ENCODE measurements at regions not wholly inside any gene's neighbourhood (a gene's known extent, or its start where the extent isn't known, plus 50 kb on each side); places are given as distances from the start of the nearest gene placed in this dataset.
"Not testable (repeated sequence)": the region's sequence is repeated elsewhere in the genome, so short reads cannot be mapped to it uniquely, and the experiment has no call there.

DNA sequence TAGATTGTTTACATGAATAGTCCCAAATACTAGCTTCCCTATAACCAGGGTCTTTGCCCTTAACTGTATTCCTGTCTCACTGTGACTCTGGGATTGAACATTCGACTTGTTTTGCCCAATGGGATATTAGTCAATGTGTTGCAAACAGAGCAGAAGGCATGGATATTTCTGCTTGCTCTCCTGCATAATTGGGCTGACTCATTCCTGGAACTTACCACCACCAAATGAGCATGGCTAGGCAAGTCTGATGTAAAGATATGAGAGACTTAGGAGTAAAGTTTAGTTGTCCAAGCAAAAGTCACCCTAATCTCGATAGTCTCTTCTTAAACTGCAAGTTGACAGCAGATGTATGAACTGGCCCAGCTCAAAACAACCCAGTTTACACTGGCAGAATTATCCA, 273.5 kb upstream of the CCNG1 start:
- WGBS, result 68% methylated on average over 2 of the region's 2 CpGs
- H3K27ac ChIP-seq, result no peak overlapping the region
- H3K27me3 ChIP-seq, result no peaks in the 10 kb centered on the region
- DNase-seq (ENCODE audit: low spot score in 2 of 2), result no peak
- no peak for TF ChIP-seq EP300 (IDR thresholded peaks at IDR 0.05)
- no peak for TF ChIP-seq POLR2A (IDR thresholded peaks at IDR 0.05)
- TF ChIP-seq, protein P1, sequence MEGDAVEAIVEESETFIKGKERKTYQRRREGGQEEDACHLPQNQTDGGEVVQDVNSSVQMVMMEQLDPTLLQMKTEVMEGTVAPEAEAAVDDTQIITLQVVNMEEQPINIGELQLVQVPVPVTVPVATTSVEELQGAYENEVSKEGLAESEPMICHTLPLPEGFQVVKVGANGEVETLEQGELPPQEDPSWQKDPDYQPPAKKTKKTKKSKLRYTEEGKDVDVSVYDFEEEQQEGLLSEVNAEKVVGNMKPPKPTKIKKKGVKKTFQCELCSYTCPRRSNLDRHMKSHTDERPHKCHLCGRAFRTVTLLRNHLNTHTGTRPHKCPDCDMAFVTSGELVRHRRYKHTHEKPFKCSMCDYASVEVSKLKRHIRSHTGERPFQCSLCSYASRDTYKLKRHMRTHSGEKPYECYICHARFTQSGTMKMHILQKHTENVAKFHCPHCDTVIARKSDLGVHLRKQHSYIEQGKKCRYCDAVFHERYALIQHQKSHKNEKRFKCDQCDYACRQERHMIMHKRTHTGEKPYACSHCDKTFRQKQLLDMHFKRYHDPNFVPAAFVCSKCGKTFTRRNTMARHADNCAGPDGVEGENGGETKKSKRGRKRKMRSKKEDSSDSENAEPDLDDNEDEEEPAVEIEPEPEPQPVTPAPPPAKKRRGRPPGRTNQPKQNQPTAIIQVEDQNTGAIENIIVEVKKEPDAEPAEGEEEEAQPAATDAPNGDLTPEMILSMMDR (IDR thresholded peaks at IDR 0.05), result no peak
- TF ChIP-seq POLR2AphosphoS5 (IDR thresholded peaks at IDR 0.05), result no peak
- no peaks in the 10 kb centered on the region for H3K4me1 ChIP-seq
- no peaks in the 10 kb centered on the region for H3K36me3 ChIP-seq
- H3K4me3 ChIP-seq, result no peak overlapping the region
- peaks cover 4% of the 10 kb centered on the region for H3K9me3 ChIP-seq

DNA sequence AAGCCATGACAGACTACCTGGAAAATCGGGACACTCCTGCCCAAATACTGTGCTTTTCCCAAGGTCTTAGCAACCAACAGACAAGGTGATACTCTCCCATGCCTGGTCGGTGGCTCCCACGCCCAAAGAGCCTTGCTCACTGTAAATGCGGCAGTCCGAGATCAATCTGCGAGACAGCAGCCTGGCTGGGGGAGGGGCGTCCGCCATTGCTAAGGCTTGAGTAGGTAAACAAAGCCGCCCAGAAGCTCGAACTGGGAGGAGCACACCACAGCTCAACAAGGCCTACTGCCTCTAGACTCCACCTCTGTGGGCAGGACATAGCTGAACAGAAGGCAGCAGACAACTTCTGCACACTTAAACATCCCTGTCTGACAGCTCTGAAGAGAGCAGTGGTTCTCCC, 272.1 kb upstream of the CCNG1 start:
- DNase-seq (ENCODE audit: low spot score in 2 of 2), result no peak
- Histone ChIP-seq H3K4me3 (no peak overlapping the region), H3K4me1 (no peaks in the 10 kb centered on the region), H3K27me3 (no peaks in the 10 kb centered on the region), H3K9me3 (peaks cover 4% of the 10 kb centered on the region), H3K27ac (no peak overlapping the region), H3K36me3 (no peaks in the 10 kb centered on the region)
- no peak for TF ChIP-seq EP300 (IDR thresholded peaks at IDR 0.05)
- no peak for TF ChIP-seq POLR2AphosphoS5 (IDR thresholded peaks at IDR 0.05)
- no peak for TF ChIP-seq POLR2A (IDR thresholded peaks at IDR 0.05)
- TF ChIP-seq, protein P1 (IDR thresholded peaks at IDR 0.05), result no peak
- WGBS, result 84% methylated on average over 3 of the region's 10 CpGs

DNA sequence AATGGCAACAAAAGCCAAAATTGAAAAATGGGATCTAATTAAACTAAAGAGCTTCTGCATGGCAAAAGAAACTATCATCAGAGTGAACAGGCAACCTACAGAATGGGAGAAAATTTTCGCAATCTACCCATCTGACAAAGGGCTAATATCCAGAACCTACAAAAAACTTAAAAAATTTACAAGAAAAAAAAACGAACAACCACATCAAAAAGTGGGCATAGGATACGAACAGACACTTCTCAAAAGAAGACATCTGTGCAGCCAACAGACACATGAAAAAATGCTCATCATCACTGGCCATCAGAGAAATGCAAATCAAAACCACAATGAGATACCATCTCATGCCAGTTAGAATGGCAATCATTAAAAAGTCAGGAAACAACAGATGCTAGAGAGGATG, 267.2 kb upstream of the CCNG1 start:
- H3K4me1 ChIP-seq; H3K27me3 ChIP-seq; H3K36me3 ChIP-seq; H3K9me3 ChIP-seq; DNase-seq (ENCODE audit: low spot score in 2 of 2); H3K27ac ChIP-seq; H3K4me3 ChIP-seq: not testable (repeated sequence)
- 85% methylated on average over 3 of the region's 3 CpGs for WGBS

DNA sequence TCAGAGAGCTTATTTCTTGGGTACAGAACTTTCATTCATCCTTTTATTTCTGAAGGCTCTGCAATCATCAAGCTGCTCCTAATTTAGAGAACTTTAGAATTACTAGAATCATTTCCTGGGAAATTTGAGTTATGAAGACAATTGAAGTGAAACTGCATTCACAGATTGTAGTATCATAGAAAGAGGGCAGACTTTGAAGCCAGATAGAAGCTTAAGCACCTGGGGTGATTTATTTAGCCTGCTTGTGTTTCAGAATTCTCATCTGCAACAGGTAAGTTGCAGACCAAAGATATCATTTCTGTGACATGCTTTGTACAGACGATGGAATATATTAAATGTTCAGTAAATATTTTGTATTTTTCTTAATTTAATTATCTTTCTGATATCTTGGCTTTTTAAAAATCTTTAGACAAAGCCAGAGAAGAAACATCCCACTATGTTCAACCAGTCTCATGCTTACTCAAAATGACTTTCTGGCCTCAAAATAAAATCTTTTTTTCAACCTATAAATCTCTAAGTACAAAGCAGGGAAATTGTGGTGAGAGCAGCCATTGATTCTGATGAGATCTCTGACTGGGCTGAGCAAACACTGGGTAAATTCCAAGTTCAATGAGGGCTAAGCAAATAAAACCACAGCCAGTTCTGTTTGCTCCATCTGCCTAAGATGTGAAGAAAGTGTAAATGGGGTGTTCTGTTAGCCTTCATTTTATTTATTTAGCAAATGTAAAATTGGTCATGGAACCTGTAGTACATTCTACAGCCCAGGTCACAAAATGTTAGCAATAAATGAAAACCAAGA, 264.7 kb upstream of the CCNG1 start:
- no peak for TF ChIP-seq EP300 (IDR thresholded peaks at IDR 0.05)
- Histone ChIP-seq H3K9me3 (no peaks in the 10 kb centered on the region), H3K27ac (no peak overlapping the region), H3K36me3 (no peaks in the 10 kb centered on the region), H3K4me1 (no peaks in the 10 kb centered on the region), H3K27me3 (no peaks in the 10 kb centered on the region), H3K4me3 (no peak overlapping the region)
- DNase-seq (ENCODE audit: low spot score in 2 of 2), result no peak
- 72% methylated on average over 1 of the region's 1 CpG for WGBS

DNA sequence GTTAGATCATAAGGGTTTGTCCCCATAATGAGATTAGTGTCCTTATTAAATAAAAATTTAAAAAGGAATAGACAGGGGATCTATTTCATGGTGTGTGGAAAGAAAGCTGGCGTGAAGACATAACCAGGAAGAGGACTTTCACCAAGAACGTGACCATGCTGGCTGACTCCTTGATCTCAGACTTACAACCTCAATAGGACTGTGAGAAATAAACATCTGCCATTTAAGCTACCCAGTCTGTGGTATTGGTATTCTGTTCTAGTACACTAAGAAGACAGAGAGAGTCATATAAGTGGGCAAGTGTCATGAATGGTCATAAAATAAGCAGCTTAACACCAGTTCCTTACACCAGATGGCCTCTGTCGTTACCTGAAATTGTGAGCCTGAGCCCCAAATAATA, 259.4 kb upstream of the CCNG1 start:
- no peak for DNase-seq (ENCODE audit: low spot score in 2 of 2)
- Histone ChIP-seq H3K27ac (no peak overlapping the region), H3K9me3 (no peaks in the 10 kb centered on the region), H3K36me3 (no peaks in the 10 kb centered on the region), H3K27me3 (no peaks in the 10 kb centered on the region), H3K4me1 (no peaks in the 10 kb centered on the region), H3K4me3 (no peak overlapping the region)
- TF ChIP-seq POLR2AphosphoS5 (IDR thresholded peaks at IDR 0.05) (no peak), POLR2A (IDR thresholded peaks at IDR 0.05) (no peak), EP300 (IDR thresholded peaks at IDR 0.05) (no peak)
- TF ChIP-seq, protein P1 (IDR thresholded peaks at IDR 0.05), result no peak
- WGBS, result 63% methylated on average over 3 of the region's 3 CpGs

DNA sequence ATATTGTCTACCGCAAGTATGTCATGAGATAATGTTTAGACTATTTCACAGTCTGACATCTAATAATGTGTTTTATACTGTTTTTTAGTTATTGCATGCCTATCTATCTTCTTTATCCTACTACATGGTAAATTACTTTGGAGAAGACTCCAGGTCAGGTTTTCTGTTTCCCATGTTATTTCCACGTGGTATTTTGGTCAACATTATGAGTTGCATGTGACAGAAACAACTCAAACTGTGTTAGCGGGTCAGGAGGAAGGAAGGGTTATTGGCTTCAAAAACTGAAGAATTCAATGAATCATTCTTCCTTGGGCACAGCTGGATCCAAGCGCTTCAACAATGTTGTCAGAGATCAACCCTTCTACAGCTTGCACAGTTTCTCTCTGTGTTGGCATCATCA, 252.1 kb upstream of the CCNG1 start:
- H3K4me3 ChIP-seq, result no peak overlapping the region
- H3K27me3 ChIP-seq, result no peaks in the 10 kb centered on the region
- 86% methylated on average over 4 of the region's 4 CpGs for WGBS
- no peaks in the 10 kb centered on the region for H3K4me1 ChIP-seq
- no peak for DNase-seq (ENCODE audit: low spot score in 2 of 2)
- no peaks in the 10 kb centered on the region for H3K9me3 ChIP-seq
- TF ChIP-seq, protein P1 (IDR thresholded peaks at IDR 0.05), result no peak
- TF ChIP-seq POLR2AphosphoS5 (IDR thresholded peaks at IDR 0.05), result no peak
- no peak for TF ChIP-seq POLR2A (IDR thresholded peaks at IDR 0.05)
- TF ChIP-seq EP300 (IDR thresholded peaks at IDR 0.05), result no peak
- no peaks in the 10 kb centered on the region for H3K36me3 ChIP-seq
- no peak overlapping the region for H3K27ac ChIP-seq
